CD4-positive, alpha-beta T cell (primary cell): ENCODE measurements at regions not wholly inside any gene's neighbourhood (a gene's known extent, or its start where the extent isn't known, plus 50 kb on each side); places are given as distances from the start of the nearest gene placed in this dataset.

Experiments
- ATAC-seq: fragments of 200-7000 bp; cut with Tn5 transposase; one replicate; pipeline ENCODE4 v1.10.0; 2022; ENCODE audit warnings: mild to moderate bottlenecking; ENCODE audit not compliant: poor library complexity
- CTCF ChIA-PET: fragments of 350-600 bp; sonication (Branson Sonifier 250); formaldehyde crosslinking; loops from one replicate; lab custom pipeline; 2021; ENCODE audit warnings: antibody characterized with exemption, inconsistent platforms; lab: Charles Lee
- POLR2A ChIA-PET: fragments of 350-600 bp; sonication (Branson Sonifier 250); formaldehyde crosslinking; loops from one replicate; lab custom pipeline; 2021; ENCODE audit warnings: antibody characterized with exemption, inconsistent platforms; lab: Charles Lee
- DNase-seq, 14 experiments: peaks; one replicate each; pipeline ENCODE4 v3.0.0-alpha.2; 2013 to 2020; ENCODE audit warnings: mixed read lengths in 2 of 14
- H3K27ac ChIP-seq, 2 donors: one replicate each; pipeline versions ENCODE4 v1.5.1 to v1.7.0; 2013; ENCODE audit warnings: low read length in 2 of 2, low read depth in 1 of 2, mild to moderate bottlenecking in 1 of 2
- H3K27me3 ChIP-seq, 2 experiments: 1 replicate in 1 of 2; 2 replicates in 1 of 2; pipeline versions ENCODE4 v1.6.1 to v1.7.0; 2013; ENCODE audit warnings: low read length in 2 of 2, control low read depth in 1 of 2, mild to moderate bottlenecking in 1 of 2, moderate library complexity in 1 of 2; ENCODE audit not compliant: insufficient read depth in 2 of 2, control insufficient read depth in 1 of 2
- H3K36me3 ChIP-seq: one replicate; pipeline ENCODE4 v1.6.1; 2013; ENCODE audit warnings: low read length, control low read depth; ENCODE audit not compliant: insufficient read depth
- H3K4me1 ChIP-seq: one replicate; pipeline ENCODE4 v1.6.1; 2013; ENCODE audit warnings: low read length, control low read depth; ENCODE audit not compliant: insufficient read depth
- H3K4me3 ChIP-seq: one replicate; pipeline ENCODE4 v1.5.1; 2013; ENCODE audit warnings: mild to moderate bottlenecking, low read length, moderate library complexity
- H3K9me3 ChIP-seq, 2 experiments: 1 replicate in 1 of 2; 2 replicates in 1 of 2; pipeline versions ENCODE4 v1.6.1 to v1.7.0; 2013; ENCODE audit warnings: low read length in 2 of 2, mild to moderate bottlenecking in 2 of 2, control low read depth in 1 of 2, moderate library complexity in 1 of 2; ENCODE audit not compliant: control insufficient read depth in 1 of 2, insufficient read depth in 1 of 2
- H3K27ac Mint-ChIP-seq: one replicate; pipeline ENCODE4 v1.8.0; 2020; ENCODE audit warnings: mixed read lengths
- H3K27me3 Mint-ChIP-seq: one replicate; pipeline ENCODE4 v1.8.0; 2021; ENCODE audit warnings: mixed read lengths
- H3K36me3 Mint-ChIP-seq: one replicate; pipeline ENCODE4 v1.8.0; 2021; ENCODE audit warnings: low read depth, mixed read lengths
- H3K4me1 Mint-ChIP-seq: one replicate; pipeline ENCODE4 v1.8.0; 2021; ENCODE audit warnings: low read depth, mixed read lengths
- H3K4me3 Mint-ChIP-seq: one replicate; pipeline ENCODE4 v1.8.0; 2020; ENCODE audit warnings: mild to moderate bottlenecking, mixed read lengths
- H3K9me3 Mint-ChIP-seq: one replicate; pipeline ENCODE4 v1.8.0; 2020; ENCODE audit warnings: mixed read lengths
- CTCF ChIP-seq: fragments of 200-600 bp; IDR thresholded peaks from one replicate; pipeline ENCODE4 v1.8.0; 2022; ENCODE audit warnings: antibody characterized with exemption, mild to moderate bottlenecking
- intact Hi-C, 2 experiments: fragments of 100-400 bp; cut with DNase I in 1 of 2; cut with micrococcal nuclease in 1 of 2; formaldehyde crosslinking; loops; one replicate each; pipeline versions ENCODE4 v1.15.1 to v1.9.0; 2023 to 2025; cut with DNase I, micrococcal nuclease

- CTCF ChIA-PET: no interaction called here
- Mint-ChIP-seq H3K27me3 (no peaks in the 10 kb centered on the region), H3K4me1 (no peaks in the 10 kb centered on the region), H3K9me3 (peaks cover 6% of the 10 kb centered on the region), H3K27ac (no peak overlapping the region), H3K36me3 (no peaks in the 10 kb centered on the region), H3K4me3 (no peak overlapping the region)
- DNase-seq: no peak
- TF ChIP-seq CTCF: no peak
- POLR2A ChIA-PET: no interaction called here
- Histone ChIP-seq H3K27me3 (no peaks in the 10 kb centered on the region), H3K36me3 (no peaks in the 10 kb centered on the region), H3K9me3 (peaks cover 0 to 3% of the 10 kb centered on the region in 2 experiments), H3K4me1 (no peaks in the 10 kb centered on the region), H3K27ac (no peak overlapping the region), H3K4me3 (no peak overlapping the region)
- intact Hi-C loops: no loop called here
- ATAC-seq: no peak
Observed at GRCh38 chr10:44723082-44723481, 188.1 kb upstream of the TMEM72 start.

- H3K4me1 Mint-ChIP-seq: no peaks in the 10 kb centered on the region
- Histone ChIP-seq H3K27me3 (no peaks in the 10 kb centered on the region), H3K36me3 (no peaks in the 10 kb centered on the region), H3K9me3 (peaks cover 0 to 4% of the 10 kb centered on the region in 2 experiments), H3K4me1 (no peaks in the 10 kb centered on the region), H3K27ac (no peak overlapping the region), H3K4me3 (no peak overlapping the region)
- TF ChIP-seq CTCF: no peak
- intact Hi-C loops: no loop called here
- no peak overlapping the region for H3K27ac Mint-ChIP-seq
- H3K4me3 Mint-ChIP-seq: no peak overlapping the region
- ChIA-PET CTCF (no interaction called here), POLR2A (no interaction called here)
- peaks cover 6% of the 10 kb centered on the region for H3K9me3 Mint-ChIP-seq
- DNase-seq: no peak
- ATAC-seq: no peak
- no peaks in the 10 kb centered on the region for H3K36me3 Mint-ChIP-seq
- no peaks in the 10 kb centered on the region for H3K27me3 Mint-ChIP-seq
Observed at GRCh38 chr10:44723619-44724325, 187.4 kb upstream of the TMEM72 start.

GRCh38 chr10:44724415-44725174 lies 186.5 kb upstream of the TMEM72 start:
- H3K27ac Mint-ChIP-seq: no peak overlapping the region
- ChIA-PET POLR2A (no interaction called here), CTCF (no interaction called here)
- H3K27ac ChIP-seq: no peak overlapping the region
- peaks cover 0 to 4% of the 10 kb centered on the region in 2 experiments for H3K9me3 ChIP-seq
- ATAC-seq (no peak), DNase-seq (peak in 1 of 14 experiments; percentile 1)
- no peaks in the 10 kb centered on the region for H3K27me3 Mint-ChIP-seq
- H3K4me3 Mint-ChIP-seq: no peak overlapping the region
- H3K27me3 ChIP-seq: no peaks in the 10 kb centered on the region
- no peaks in the 10 kb centered on the region for H3K36me3 Mint-ChIP-seq
- H3K9me3 Mint-ChIP-seq: peaks cover 8% of the 10 kb centered on the region
- H3K4me1 Mint-ChIP-seq: no peaks in the 10 kb centered on the region
- no peaks in the 10 kb centered on the region for H3K4me1 ChIP-seq
- H3K36me3 ChIP-seq: no peaks in the 10 kb centered on the region
- no peak overlapping the region for H3K4me3 ChIP-seq
- TF ChIP-seq CTCF: no peak
- intact Hi-C loops: no loop called here
